K562 (cell line): ENCODE measurements at regions not wholly inside any gene's neighbourhood (a gene's known extent, or its start where the extent isn't known, plus 50 kb on each side); places are given as distances from the start of the nearest gene placed in this dataset.

Experiments used
- ATAC-seq: fragments of 200-7000 bp; cut with Tn5 transposase; 3 replicates; pipeline ENCODE4 v1.9.1; 2020; ENCODE audit warnings: moderate library complexity
- BruUV-seq: library from RNA; stranded (reverse); fragments of 400-500 nt; replicated peaks from 2 replicates; lab custom pipeline; 2021; lab: Mats Ljungman, UMichigan
- CTCF ChIA-PET: fragments of 300-600 bp; formaldehyde crosslinking; extraction: SDS; loops from one replicate; lab custom pipeline; 2021; ENCODE audit warnings: low intra/inter-chr PET ratio; lab: Yijun Ruan, JAX
- POLR2A ChIA-PET: fragments of 300-600, 350-650 bp; sonication (Branson Sonifier 250); formaldehyde crosslinking; extraction: SDS; loops from one replicate; lab custom pipeline; 2021; ENCODE audit warnings: antibody characterized with exemption, inconsistent platforms; lab: Yijun Ruan, JAX
- DNase-seq, 4 experiments: peaks; one replicate each; pipeline versions ENCODE4 v3.0.0 to v3.0.0-alpha.2; 2011 to 2018; ENCODE audit warnings: low spot score in 3 of 4, mixed read lengths in 3 of 4; ENCODE audit errors: extremely low read depth in 1 of 4
- FAIRE-seq: peaks from 2 replicates; lab custom pipeline; 2011; peaks lifted over from hg19 to GRCh38; lab: Jason Lieb, UNC
- H2AFZ ChIP-seq: 2 replicates; pipeline ENCODE4 v1.6.0; 2011; ENCODE audit warnings: low read depth, low read length, control low read depth, inconsistent platforms
- H3K27ac ChIP-seq: fragments of 200-600 bp; 3 replicates; pipeline ENCODE4 v1.8.0; 2011; ENCODE audit warnings: low read depth, mild to moderate bottlenecking, control low read depth, inconsistent platforms, low read length, moderate library complexity, mixed read lengths; ENCODE audit errors: extremely low read depth
- H3K27me3 ChIP-seq, 2 experiments: fragments of 300-600 bp in 1 of 2; 2 replicates in 1 of 2; 3 replicates in 1 of 2; pipeline versions ENCODE4 v1.6.0 to v1.8.0; 2011; ENCODE audit warnings: inconsistent platforms in 2 of 2, low read length in 2 of 2, mild to moderate bottlenecking in 1 of 2, mixed read lengths in 1 of 2, moderate library complexity in 1 of 2; ENCODE audit not compliant: control insufficient read depth in 2 of 2, insufficient read depth in 2 of 2
- H3K36me3 ChIP-seq: fragments of 300-600 bp; 3 replicates; pipeline ENCODE4 v1.8.0; 2011; ENCODE audit warnings: mild to moderate bottlenecking, low read length, inconsistent platforms; ENCODE audit not compliant: control insufficient read depth, insufficient read depth
- H3K4me1 ChIP-seq, 2 experiments: fragments of 200-600 bp in 1 of 2; replicated peaks in 1 of 2; 2 replicates in 1 of 2; 3 replicates in 1 of 2; pipeline versions ENCODE4 v1.5.1 to v1.8.0; 2011; ENCODE audit warnings: inconsistent platforms in 2 of 2, low read length in 2 of 2, mild to moderate bottlenecking in 1 of 2, mixed read lengths in 1 of 2, moderate library complexity in 1 of 2; ENCODE audit not compliant: control insufficient read depth in 2 of 2, insufficient read depth in 2 of 2
- H3K4me2 ChIP-seq: 2 replicates; pipeline ENCODE4 v1.6.1; 2011; ENCODE audit warnings: low read length, control low read depth, inconsistent platforms, mixed read lengths; ENCODE audit not compliant: insufficient read depth
- H3K4me3 ChIP-seq: fragments of 200-600 bp; sonication (generic), shearing (Covaris generic); 2 replicates; pipeline ENCODE4 v1.5.1; 2016; ENCODE audit warnings: control low read depth, inconsistent platforms
- H3K79me2 ChIP-seq: fragments of 200-600 bp; 3 replicates; pipeline ENCODE4 v1.8.0; 2011; ENCODE audit warnings: low read length, inconsistent platforms; ENCODE audit not compliant: control insufficient read depth, insufficient read depth
- H3K9ac ChIP-seq, 2 experiments: 2 replicates each; pipeline versions ENCODE4 v1.6.0 to v1.6.1; 2011; ENCODE audit warnings: low read depth in 2 of 2, low read length in 2 of 2, control low read depth in 1 of 2, inconsistent platforms in 1 of 2, mild to moderate bottlenecking in 1 of 2, mixed read lengths in 1 of 2; ENCODE audit not compliant: insufficient read depth in 1 of 2
- H3K9me1 ChIP-seq: one replicate; pipeline ENCODE4 v1.6.0; 2011; ENCODE audit warnings: inconsistent platforms, mild to moderate bottlenecking, low read length, moderate library complexity; ENCODE audit not compliant: control insufficient read depth, insufficient read depth
- H3K9me3 ChIP-seq: replicated peaks from 2 replicates; pipeline ENCODE4 v1.5.1; 2011; ENCODE audit warnings: low read depth, low read length, inconsistent platforms; ENCODE audit not compliant: control insufficient read depth, insufficient read depth
- H4K20me1 ChIP-seq: replicated peaks from 2 replicates; pipeline ENCODE4 v1.6.1; 2011; ENCODE audit warnings: low read length, inconsistent platforms, mixed read lengths; ENCODE audit not compliant: control insufficient read depth, insufficient read depth
- ADNP ChIP-seq: fragments of 200-800 bp; sonication (Bioruptor generic); IDR thresholded peaks from 2 replicates; pipeline ENCODE4 v1.6.1; 2016; ENCODE audit warnings: missing genetic modification characterization, missing compliant biosample characterization
- BACH1 ChIP-seq: fragments of 200-800 bp; sonication (Bioruptor generic); IDR thresholded peaks from 2 replicates; pipeline ENCODE4 v1.6.1; 2016; ENCODE audit warnings: missing genetic modification characterization, missing compliant biosample characterization
- BHLHE40 ChIP-seq: IDR thresholded peaks from 2 replicates; pipeline ENCODE4 v1.6.1; 2011; ENCODE audit warnings: low read length, improper control_type of control experiment
- CEBPB ChIP-seq: fragments of 450-650 bp; IDR thresholded peaks from 2 replicates; pipeline ENCODE4 v1.6.1; 2016; ENCODE audit warnings: missing genetic modification characterization, missing compliant biosample characterization
- CXXC5 ChIP-seq: fragments of 250-450 bp; sonication (Bioruptor Pico); IDR thresholded peaks from 2 replicates; pipeline ENCODE4 v1.8.0; 2022; ENCODE audit warnings: inconsistent platforms, mild to moderate bottlenecking, moderate library complexity
- ELF2 ChIP-seq: fragments of 250-450 bp; sonication (Bioruptor Pico); IDR thresholded peaks from 2 replicates; pipeline ENCODE4 v1.5.0; 2021; ENCODE audit warnings: mild to moderate bottlenecking
- FOXK2 ChIP-seq, 2 experiments: fragments of 450-650 bp; IDR thresholded peaks in 1 of 2; conservative IDR thresholded peaks in 1 of 2; 2 replicates each; pipeline ENCODE4 v1.6.1; 2016; ENCODE audit warnings: low read depth in 2 of 2, mild to moderate bottlenecking in 1 of 2
- GMEB1 ChIP-seq: fragments of 250-450 bp; sonication (Bioruptor Pico); IDR thresholded peaks from 2 replicates; pipeline ENCODE4 v1.4.0; 2020; ENCODE audit warnings: mild to moderate bottlenecking
- HBP1 ChIP-seq: fragments of 450-650 bp; formaldehyde crosslinking; IDR thresholded peaks from 2 replicates; pipeline ENCODE4 v1.4.0; 2022; ENCODE audit warnings: missing genetic modification characterization
- KDM2B ChIP-seq: fragments of 250-450 bp; sonication (Bioruptor Pico); IDR thresholded peaks from 2 replicates; pipeline ENCODE4 v1.8.0; 2021; ENCODE audit warnings: mild to moderate bottlenecking, moderate library complexity
- SUPT5H ChIP-seq: fragments of 450-650 bp; IDR thresholded peaks from 2 replicates; pipeline ENCODE4 v1.6.1; 2016
- ZBTB26 ChIP-seq: fragments of 450-650 bp; formaldehyde crosslinking; IDR thresholded peaks from 2 replicates; pipeline ENCODE4 v1.4.0; 2022; ENCODE audit warnings: missing genetic modification characterization
- ZZZ3 ChIP-seq: fragments of 450-650 bp; IDR thresholded peaks from 2 replicates; pipeline ENCODE4 v1.6.1; 2016; ENCODE audit warnings: antibody characterized with exemption, mild to moderate bottlenecking, moderate library complexity
- WGBS: fragments of 100-300 bp; shearing (Covaris generic); methylation state at CpG from one replicate; pipeline ENCODE4 v1.1.6; 2016; ENCODE audit warnings: low coverage, mixed read lengths; ENCODE audit not compliant: insufficient coverage; ENCODE audit errors: missing lambda C conversion rate; 5-methylcytosine and 5-hydroxymethylcytosine counted together
- in situ Hi-C: fragments of 300-500 bp; cut with MboI; formaldehyde crosslinking; loops from 4 replicates; pipeline ENCODE4 v1.15.0; 2018; ENCODE audit warnings: inconsistent platforms, mixed read lengths
- intact Hi-C: fragments of 100-400 bp; cut with micrococcal nuclease; formaldehyde crosslinking; loops from 2 replicates; pipeline ENCODE4 v1.14.2; 2022

- no peak overlapping the region for H3K4me3 ChIP-seq
- no peaks in the 10 kb centered on the region for H3K36me3 ChIP-seq
- ATAC-seq, result no peak
- H3K27ac ChIP-seq, result no peak overlapping the region
- H3K9me3 ChIP-seq, result no peaks in the 10 kb centered on the region
- no peaks in the 10 kb centered on the region for H3K9me1 ChIP-seq
- no peak overlapping the region for H3K4me2 ChIP-seq
- in situ Hi-C loops (no loop called here), intact Hi-C loops (loop anchor here (5.0 kb wide), 1 partner anchor 83 kb away; no protein-coding TSS in a partner anchor)
- no peaks in the 10 kb centered on the region for H3K4me1 ChIP-seq
- 0% methylated on average over 2 of the region's 2 CpGs for WGBS
- H4K20me1 ChIP-seq, result no peaks in the 10 kb centered on the region
- no peak for DNase-seq
- no peak overlapping the region for H3K9ac ChIP-seq
- no peak for FAIRE-seq
- no peak for TF ChIP-seq KDM2B (CRISPR knock-in tag)
- TF ChIP-seq ADNP (tag), result no peak
- TF ChIP-seq CEBPB (tag), result no peak
- no peak for TF ChIP-seq GMEB1 (CRISPR knock-in tag)
- no peak for TF ChIP-seq FOXK2 (conservative IDR thresholded peaks at IDR 0.05 in 1 of 2, IDR thresholded peaks at IDR 0.05 in 1 of 2; ENCODE audit: low read depth in 2 of 2)
- no peak for TF ChIP-seq CXXC5 (CRISPR knock-in tag)
- no peak for TF ChIP-seq ELF2
- TF ChIP-seq BACH1 (tag), result no peak
- no peak for TF ChIP-seq SUPT5H
- no peak for TF ChIP-seq HBP1 (CRISPR knock-in tag)
- no peak for TF ChIP-seq BHLHE40
- TF ChIP-seq ZBTB26 (CRISPR knock-in tag), result no peak
- TF ChIP-seq ZZZ3, result no peak
- POLR2A ChIA-PET, result no interaction called here
- H3K79me2 ChIP-seq, result no peaks in the 10 kb centered on the region
- CTCF ChIA-PET, result no interaction called here
- no peak overlapping the region for H2AFZ ChIP-seq
- no peaks in the 10 kb centered on the region for H3K27me3 ChIP-seq
- BruUV-seq, result no TSS peak
Measured at GRCh38 chr7:32264702-32265284, 194.6 kb upstream of the PDE1C start.
